ENCODE measurements at regions not wholly inside any gene's neighbourhood (a gene's known extent, or its start where the extent isn't known, plus 50 kb on each side); places are given as distances from the start of the nearest gene placed in this dataset.

DNA sequence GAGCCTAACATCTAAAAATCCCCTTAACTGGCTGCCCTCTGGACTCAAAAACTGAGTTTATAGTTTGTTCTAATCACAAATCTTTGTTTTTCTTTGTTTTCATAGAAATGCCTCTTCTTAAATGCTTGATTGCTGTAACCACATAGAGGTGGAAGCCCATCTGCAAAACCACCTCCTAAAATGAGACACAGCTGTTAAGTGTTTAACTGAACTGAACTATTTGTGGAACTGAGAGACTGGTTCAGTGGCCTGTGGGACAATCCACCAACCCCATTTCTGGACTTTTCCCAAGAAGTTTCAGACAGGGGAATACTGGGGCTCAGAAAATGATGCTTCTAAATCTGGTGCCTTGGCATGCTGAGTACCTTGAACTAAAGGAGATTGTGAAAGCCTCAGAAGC, 50.9 kb upstream of the TM9SF2 start:
- Mint-ChIP-seq H3K27ac (no peak overlapping the region), H3K4me1 (no peaks in the 10 kb centered on the region), H3K4me3 (no peak overlapping the region), H3K9me3 (ENCODE audit: insufficient read depth) (peaks cover 8% of the 10 kb centered on the region), H3K27me3 (peaks cover 6% of the 10 kb centered on the region)
- no peaks in the 10 kb centered on the region for H3K27me3 ChIP-seq (replicated peaks in 1 of 4; ENCODE audit: control extremely low read depth in 1 of 4, control insufficient read depth in 3 of 4, insufficient read depth in 4 of 4, low read length in 3 of 4)
- no peak for TF ChIP-seq EZH2 (IDR thresholded peaks at IDR 0.05; ENCODE audit: borderline replicate concordance, insufficient read depth, low read depth, low read length, poor library complexity, severe bottlenecking)
- TF ChIP-seq, protein P1, sequence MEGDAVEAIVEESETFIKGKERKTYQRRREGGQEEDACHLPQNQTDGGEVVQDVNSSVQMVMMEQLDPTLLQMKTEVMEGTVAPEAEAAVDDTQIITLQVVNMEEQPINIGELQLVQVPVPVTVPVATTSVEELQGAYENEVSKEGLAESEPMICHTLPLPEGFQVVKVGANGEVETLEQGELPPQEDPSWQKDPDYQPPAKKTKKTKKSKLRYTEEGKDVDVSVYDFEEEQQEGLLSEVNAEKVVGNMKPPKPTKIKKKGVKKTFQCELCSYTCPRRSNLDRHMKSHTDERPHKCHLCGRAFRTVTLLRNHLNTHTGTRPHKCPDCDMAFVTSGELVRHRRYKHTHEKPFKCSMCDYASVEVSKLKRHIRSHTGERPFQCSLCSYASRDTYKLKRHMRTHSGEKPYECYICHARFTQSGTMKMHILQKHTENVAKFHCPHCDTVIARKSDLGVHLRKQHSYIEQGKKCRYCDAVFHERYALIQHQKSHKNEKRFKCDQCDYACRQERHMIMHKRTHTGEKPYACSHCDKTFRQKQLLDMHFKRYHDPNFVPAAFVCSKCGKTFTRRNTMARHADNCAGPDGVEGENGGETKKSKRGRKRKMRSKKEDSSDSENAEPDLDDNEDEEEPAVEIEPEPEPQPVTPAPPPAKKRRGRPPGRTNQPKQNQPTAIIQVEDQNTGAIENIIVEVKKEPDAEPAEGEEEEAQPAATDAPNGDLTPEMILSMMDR (IDR thresholded peaks at IDR 0.05): no peak
- H3K9me3 ChIP-seq (ENCODE audit: control extremely low read depth in 1 of 3, control insufficient read depth in 2 of 3, insufficient read depth in 1 of 3, low read length in 2 of 3): peaks cover 0 to 4% (median 4%) of the 10 kb centered on the region in 3 donors
- no peaks in the 10 kb centered on the region for H3K4me1 ChIP-seq (ENCODE audit: control insufficient read depth in 2 of 2, insufficient read depth in 2 of 2, low read length in 2 of 2)
- no peak overlapping the region for H3K27ac ChIP-seq (ENCODE audit: low read length in 2 of 2)
- H2AFZ ChIP-seq (ENCODE audit: insufficient read depth, low read depth, low read length, poor library complexity, severe bottlenecking): no peak overlapping the region
- H4K20me1 ChIP-seq (ENCODE audit: control insufficient read depth, insufficient read depth, low read length, poor library complexity, severe bottlenecking): no peaks in the 10 kb centered on the region
- DNase-seq: no peak
- no peak for ATAC-seq (ENCODE audit: low read depth)
- intact Hi-C loops (cut with micrococcal nuclease): no loop called here
- H3K4me2 ChIP-seq (replicated peaks; ENCODE audit: low read depth, low read length, poor library complexity, severe bottlenecking): no peak overlapping the region
- ChIA-PET CTCF (interaction anchor here (1.8 to 2.2 kb wide), 2 partner anchors 20 to 273 kb away, joined by 4 to 11 read pairs; no protein-coding TSS in a partner anchor), POLR2A (no interaction called here)
- H3K36me3 ChIP-seq (replicated peaks in 1 of 2; ENCODE audit: control extremely low read depth in 1 of 2, control insufficient read depth in 1 of 2, extremely low read depth in 1 of 2, insufficient read depth in 2 of 2, low read length in 1 of 2): no peaks in the 10 kb centered on the region
- no peak overlapping the region for H3K9ac ChIP-seq (ENCODE audit: low read length)
- no peaks in the 10 kb centered on the region for H3K79me2 ChIP-seq (ENCODE audit: control insufficient read depth, insufficient read depth, low read length)
- no peak overlapping the region for H3K4me3 ChIP-seq (ENCODE audit: control extremely low read depth in 1 of 5, extremely low read depth in 1 of 5, insufficient read depth in 1 of 5, low read depth in 2 of 5, low read length in 4 of 5)

Measured in B cell (primary cell).